Epithelial cell of prostate (primary cell): ENCODE measurements at regions not wholly inside any gene's neighbourhood (a gene's known extent, or its start where the extent isn't known, plus 50 kb on each side); places are given as distances from the start of the nearest gene placed in this dataset.
"Not testable (repeated sequence)": the region's sequence is repeated elsewhere in the genome, so short reads cannot be mapped to it uniquely, and the experiment has no call there.

Source experiments
- DNase-seq: peaks from one replicate; pipeline ENCODE4 v3.0.0-alpha.2; 2011; ENCODE audit warnings: low read depth, low spot score
- H3K27ac ChIP-seq: fragments of 450-650 bp; 2 replicates; pipeline ENCODE4 v1.5.1; 2017; ENCODE audit warnings: mild to moderate bottlenecking

- no peak for DNase-seq
- H3K27ac ChIP-seq, result no peak overlapping the region
These were observed 643.2 kb upstream of the SYNCRIP start for GRCh38 chr6:86285876-86286275.

DNA sequence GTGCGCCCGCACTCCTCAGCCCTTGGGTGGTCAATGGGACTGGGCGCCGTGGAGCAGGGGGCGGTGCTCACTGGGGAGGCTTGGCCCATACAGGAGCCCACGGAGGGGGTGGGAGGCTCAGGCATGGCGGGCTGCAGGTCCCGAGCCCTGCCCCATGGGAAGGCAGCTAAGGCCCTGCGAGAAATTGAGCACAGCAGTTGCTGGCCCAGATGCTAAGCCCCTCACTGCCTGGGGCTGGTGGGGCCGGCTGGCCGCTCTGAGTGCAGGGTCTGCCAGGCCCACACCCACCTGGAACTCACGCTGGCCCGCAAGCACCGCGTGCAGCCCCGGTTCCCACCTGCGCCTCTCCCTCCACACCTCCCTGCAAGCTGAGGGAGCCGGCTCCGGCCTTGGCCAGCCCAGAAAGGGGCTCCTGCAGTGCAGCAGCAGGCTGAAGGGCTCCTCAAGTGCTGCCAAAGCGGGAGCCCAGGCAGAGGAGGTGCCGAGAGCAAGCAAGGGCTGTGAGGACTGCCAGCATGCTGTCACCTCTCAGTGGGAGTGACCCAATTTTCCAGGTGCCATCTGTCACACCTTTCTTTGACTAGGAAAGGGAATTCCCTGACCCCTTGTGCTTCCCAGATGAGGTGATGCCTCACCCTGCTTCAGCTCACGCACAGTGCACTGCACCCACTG is 642.3 kb upstream of the SYNCRIP start:
- not testable (repeated sequence) for H3K27ac ChIP-seq, DNase-seq

- H3K27ac ChIP-seq, DNase-seq: not testable (repeated sequence)
These were observed 640.9 kb upstream of the SYNCRIP start for GRCh38 chr6:86283596-86283995.

DNA sequence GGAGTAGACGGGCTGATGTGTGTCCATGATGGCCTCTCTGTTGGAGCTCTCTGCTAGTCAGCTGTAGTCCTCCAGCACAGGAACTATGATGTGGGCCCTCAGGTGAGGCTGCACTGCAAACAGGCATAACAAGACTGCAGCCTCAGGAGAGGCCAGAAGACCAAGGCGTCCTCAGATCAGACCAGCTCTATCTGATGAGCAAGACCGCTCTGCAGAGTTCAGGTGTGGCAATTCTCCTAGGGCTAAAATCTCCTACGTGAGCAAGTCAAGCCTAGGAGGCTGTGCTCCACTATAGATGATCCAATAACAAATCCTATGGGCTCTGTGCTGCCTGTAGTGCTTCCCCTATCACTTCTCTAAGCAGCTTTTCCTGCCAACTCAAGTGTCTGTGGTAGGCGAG is 633.4 kb upstream of the SYNCRIP start:
- no peak for DNase-seq
- no peak overlapping the region for H3K27ac ChIP-seq

- no peak overlapping the region for H3K27ac ChIP-seq
- DNase-seq, result no peak
These were observed 631.2 kb upstream of the SYNCRIP start for GRCh38 chr6:86273936-86274335.

- DNase-seq, result no peak
- H3K27ac ChIP-seq, result no peak overlapping the region
These were observed 614.0 kb upstream of the SYNCRIP start for GRCh38 chr6:86256615-86257187.

GRCh38 chr6:86255973-86256372 is 613.3 kb upstream of the SYNCRIP start:
- no peak overlapping the region for H3K27ac ChIP-seq
- DNase-seq, result no peak

GRCh38 chr6:86251106-86251505 is 608.4 kb upstream of the SYNCRIP start:
- no peak for DNase-seq
- no peak overlapping the region for H3K27ac ChIP-seq

- no peak overlapping the region for H3K27ac ChIP-seq
- no peak for DNase-seq
These were observed 575.2 kb upstream of the SYNCRIP start for GRCh38 chr6:86217906-86218305.

- no peak overlapping the region for H3K27ac ChIP-seq
These were observed 572.6 kb upstream of the SYNCRIP start for GRCh38 chr6:86215323-86215722.

DNA sequence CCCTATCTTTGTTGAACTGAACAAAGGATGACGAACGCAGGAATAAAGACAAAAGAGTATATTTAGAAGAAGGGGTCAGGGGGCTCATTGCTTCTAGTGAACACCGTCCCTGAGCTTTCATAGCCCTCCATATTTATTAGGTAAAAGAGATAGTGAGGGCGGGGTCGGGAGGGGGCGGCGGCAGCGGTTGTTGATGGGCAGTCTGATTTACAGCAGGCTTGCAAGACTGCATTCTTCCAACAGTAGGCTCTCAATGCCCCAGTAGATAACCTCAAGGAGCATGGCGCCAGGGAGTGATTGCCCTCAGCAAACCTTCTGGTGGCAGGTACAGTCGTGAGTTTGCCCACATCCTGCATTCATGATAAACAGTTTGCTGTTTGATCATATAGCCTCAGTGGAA is 563.3 kb upstream of the SYNCRIP start:
- no peak for DNase-seq
- H3K27ac ChIP-seq, result no peak overlapping the region

More at GRCh38 chr6:86215323-86215722, 572.6 kb upstream of the SYNCRIP start:
- no peak for DNase-seq

- DNase-seq, result no peak
- H3K27ac ChIP-seq, result no peak overlapping the region
These were observed 560.4 kb upstream of the SYNCRIP start for GRCh38 chr6:86203044-86203443.

GRCh38 chr6:86193821-86194220 is 551.1 kb upstream of the SYNCRIP start:
- no peak overlapping the region for H3K27ac ChIP-seq
- no peak for DNase-seq

DNA sequence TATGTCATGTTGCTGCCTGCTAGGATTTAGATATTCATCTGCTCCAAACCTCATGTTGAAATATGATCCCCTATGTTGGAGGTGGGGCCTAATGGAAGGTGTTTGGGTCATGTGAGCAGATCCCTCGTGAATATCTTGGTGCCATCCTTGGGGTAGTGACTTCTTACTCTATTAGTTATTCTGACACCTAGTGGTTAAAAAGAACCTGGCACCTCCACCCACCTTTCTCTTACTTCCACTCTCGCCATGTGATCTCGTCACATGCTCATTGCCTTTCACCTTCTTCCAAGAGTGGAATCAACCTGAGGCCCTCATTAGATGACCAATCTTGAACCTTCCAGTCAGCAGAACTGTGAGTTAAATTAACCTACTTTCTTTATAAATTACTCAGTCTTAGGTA is 549.4 kb upstream of the SYNCRIP start:
- H3K27ac ChIP-seq, result no peak overlapping the region
- DNase-seq, result peak; percentile 3

- DNase-seq, H3K27ac ChIP-seq: not testable (repeated sequence)
These were observed 532.5 kb upstream of the SYNCRIP start for GRCh38 chr6:86175149-86175548.

DNA sequence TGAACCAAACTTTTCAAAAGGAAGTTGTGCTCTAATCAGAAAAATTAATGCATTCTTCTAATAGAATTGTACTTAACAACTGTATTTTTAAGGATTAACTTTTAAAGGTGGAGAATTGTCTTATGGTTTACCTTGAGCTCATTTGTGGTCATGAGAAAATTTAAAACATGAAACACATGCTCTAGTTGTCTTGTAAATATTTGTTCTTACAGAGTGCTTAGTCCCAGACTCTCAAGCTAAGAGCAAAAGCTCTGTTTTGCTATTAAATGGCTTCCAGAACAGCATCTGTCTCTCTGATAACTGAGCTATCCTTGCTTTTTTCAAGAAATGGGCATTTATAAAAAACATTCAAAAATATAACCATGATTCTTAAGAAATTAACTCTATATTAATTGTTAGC is 512.2 kb upstream of the SYNCRIP start:
- H3K27ac ChIP-seq, result no peak overlapping the region
- DNase-seq, result no peak

DNA sequence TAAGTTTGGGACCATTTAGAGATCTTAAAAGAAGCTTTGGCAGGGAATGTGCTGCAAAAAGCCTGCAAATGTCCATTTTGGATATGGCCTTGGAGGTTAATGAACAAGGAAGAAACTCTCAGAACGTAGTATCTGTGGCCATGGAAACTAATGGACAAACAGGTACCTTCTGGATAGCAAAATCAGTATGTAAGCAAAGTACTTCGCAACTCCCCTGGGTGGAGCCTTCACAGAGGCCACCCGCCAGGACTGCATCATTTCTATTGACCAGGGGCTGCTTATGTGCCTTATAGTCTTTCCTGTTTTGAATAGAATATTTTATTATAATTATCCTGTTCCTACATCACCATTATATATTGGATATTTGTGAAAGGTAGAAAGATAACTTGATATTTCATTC is 510.8 kb upstream of the SYNCRIP start:
- no peak overlapping the region for H3K27ac ChIP-seq
- DNase-seq, result no peak

GRCh38 chr6:86152546-86152945 is 509.9 kb upstream of the SYNCRIP start:
- no peak for DNase-seq
- no peak overlapping the region for H3K27ac ChIP-seq

DNA sequence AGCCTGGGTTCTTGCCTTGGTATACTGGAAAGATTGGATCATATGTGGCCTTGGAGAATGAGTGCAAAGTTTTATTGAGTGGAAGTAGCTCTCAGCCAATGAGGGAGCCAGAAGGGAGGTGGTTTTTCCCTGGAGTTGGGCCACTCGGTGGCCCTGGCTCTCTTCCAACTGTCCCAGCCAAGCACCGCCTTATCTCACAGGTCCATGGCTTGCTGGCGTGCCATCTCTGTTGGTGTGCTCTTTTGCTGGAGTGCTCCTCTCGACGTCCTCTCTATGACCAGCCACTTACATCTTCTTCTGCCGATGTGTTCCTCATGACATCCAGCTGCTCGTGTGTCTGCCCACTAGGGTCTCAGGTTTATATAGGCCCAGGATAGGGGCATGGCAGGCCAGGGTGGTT is 505.9 kb upstream of the SYNCRIP start:
- no peak for DNase-seq

GRCh38 chr6:86147859-86148258 is 505.2 kb upstream of the SYNCRIP start:
- DNase-seq, result no peak

More for the DNA sequence above, 505.9 kb upstream of the SYNCRIP start:
- H3K27ac ChIP-seq, result no peak overlapping the region

DNA sequence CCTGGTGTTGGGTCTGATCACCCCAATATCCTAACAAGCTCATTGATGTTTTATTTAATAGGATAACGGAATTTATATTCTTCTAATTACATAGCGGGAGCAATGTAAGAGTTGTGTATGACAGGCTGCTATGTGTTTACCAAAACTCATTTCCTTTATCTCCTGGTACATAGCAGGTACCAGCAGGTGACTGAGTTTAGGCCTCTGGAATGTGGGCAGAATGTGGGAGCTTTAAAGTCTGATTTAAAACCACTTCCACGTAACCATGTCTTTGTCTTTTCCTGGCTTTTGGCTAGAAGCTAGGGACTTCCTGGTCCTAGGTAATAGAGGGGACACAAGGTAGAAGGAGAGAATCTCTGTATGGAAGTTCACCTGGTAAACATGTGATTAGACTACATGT is 504.6 kb upstream of the SYNCRIP start:
- no peak for DNase-seq

More at GRCh38 chr6:86147859-86148258, 505.2 kb upstream of the SYNCRIP start:
- no peak overlapping the region for H3K27ac ChIP-seq

GRCh38 chr6:86146751-86147150 is 504.1 kb upstream of the SYNCRIP start:
- not testable (repeated sequence) for DNase-seq, H3K27ac ChIP-seq

More for the DNA sequence above, 504.6 kb upstream of the SYNCRIP start:
- H3K27ac ChIP-seq, result no peak overlapping the region
